ENCODE measurements at regions not wholly inside any gene's neighbourhood (a gene's known extent, or its start where the extent isn't known, plus 50 kb on each side); places are given as distances from the start of the nearest gene placed in this dataset.

GRCh38 chr10:108421266-108421665 lies 1256.8 kb upstream of the SORCS1 start:
- FAIRE-seq (no peak), DNase-seq (ENCODE audit: low read depth in 1 of 2, low spot score in 2 of 2) (no peak)
- Histone ChIP-seq H3K4ac (replicated peaks; ENCODE audit: insufficient read length, low read depth, low read length) (no peak overlapping the region), H3K4me2 (ENCODE audit: insufficient read depth in 1 of 2, low read depth in 2 of 2, low read length in 2 of 2) (no peak overlapping the region), H3K9me3 (ENCODE audit: insufficient read depth in 2 of 2, low read depth in 1 of 2, low read length in 1 of 2) (no peaks in the 10 kb centered on the region), H3K27me3 (replicated peaks in 1 of 4; ENCODE audit: control insufficient read depth in 3 of 4, extremely low read depth in 1 of 4, insufficient read depth in 3 of 4, low read length in 3 of 4) (no peaks in the 10 kb centered on the region), H2BK20ac (ENCODE audit: low read length) (no peak overlapping the region), H4K5ac (ENCODE audit: insufficient read length, low read depth, low read length) (no peak overlapping the region), H2BK12ac (ENCODE audit: low read depth, low read length) (no peak overlapping the region), H3K23ac (ENCODE audit: insufficient read length) (no peak overlapping the region), H3K23me2 (ENCODE audit: low read depth, low read length) (no peaks in the 10 kb centered on the region), H3K9ac (replicated peaks in 1 of 4; ENCODE audit: extremely low read depth in 1 of 4, low read depth in 3 of 4, low read length in 3 of 4) (no peak overlapping the region), H3K79me1 (ENCODE audit: low read depth, low read length) (no peaks in the 10 kb centered on the region), H3K4me1 (replicated peaks in 1 of 4; ENCODE audit: control insufficient read depth in 3 of 4, insufficient read depth in 4 of 4, low read length in 3 of 4) (no peaks in the 10 kb centered on the region), H4K91ac (replicated peaks; ENCODE audit: insufficient read length, low read length) (no peak overlapping the region), H3K36me3 (ENCODE audit: control insufficient read depth in 2 of 4, insufficient read depth in 4 of 4, low read length in 3 of 4) (no peaks in the 10 kb centered on the region), H2AK5ac (ENCODE audit: low read depth, low read length) (no peak overlapping the region), H4K8ac (ENCODE audit: extremely low read depth, insufficient read depth, low read length) (no peak overlapping the region), H2BK15ac (ENCODE audit: low read length) (no peak overlapping the region), H3K18ac (ENCODE audit: extremely low read depth, low read length) (no peak overlapping the region), H3K14ac (ENCODE audit: insufficient read length) (no peak overlapping the region), H2BK120ac (replicated peaks; ENCODE audit: low read depth, low read length) (no peak overlapping the region), H3K56ac (replicated peaks; ENCODE audit: insufficient read length, low read depth, low read length) (no peak overlapping the region), H2BK5ac (ENCODE audit: low read depth, low read length) (no peak overlapping the region), H3K27ac (ENCODE audit: low read depth, low read length) (no peak overlapping the region), H2AFZ (ENCODE audit: low read length) (no peak overlapping the region), H4K20me1 (replicated peaks in 1 of 2; ENCODE audit: control insufficient read depth in 1 of 2, insufficient read depth in 2 of 2, low read length in 2 of 2) (no peaks in the 10 kb centered on the region), H3K79me2 (ENCODE audit: control insufficient read depth in 1 of 2, insufficient read depth in 2 of 2, low read length in 2 of 2) (no peaks in the 10 kb centered on the region), H3K4me3 (ENCODE audit: extremely low read depth in 1 of 4, insufficient read depth in 2 of 4, low read depth in 3 of 4, low read length in 4 of 4) (no peak overlapping the region)
- WGBS, 2 experiments (ENCODE audit: extremely low coverage in 1 of 2, insufficient coverage in 1 of 2, insufficient read length in 1 of 2, insufficient replicate concordance in 2 of 2, low coverage in 1 of 2, low lambda C conversion rate in 2 of 2, missing lambda C conversion rate in 1 of 2) = 91% methylated on average over 2 of the region's 2 CpGs; no CpG with 5 or more reads in 1 of the 2 experiments
- POLR2A ChIA-PET (ENCODE audit: partially characterized antibody) = no interaction called here
- TF ChIP-seq TBP (IDR thresholded peaks at IDR 0.05; ENCODE audit: low read depth, low read length) (no peak), SIX5 (IDR thresholded peaks at IDR 0.05; ENCODE audit: low read depth, low read length) (no peak), PHF8 (conservative IDR thresholded peaks at IDR 0.05; ENCODE audit: low read depth, low read length) (no peak), YY1 (IDR thresholded peaks at IDR 0.05; ENCODE audit: low read depth, low read length) (no peak)
- CTCF ChIA-PET (ENCODE audit: partially characterized antibody) = interaction anchor here (0.5 kb wide), 1 partner anchor 319 kb away, joined by 3 read pairs; no protein-coding TSS in a partner anchor
